GM18502 (cell line): ENCODE measurements at regions not wholly inside any gene's neighbourhood (a gene's known extent, or its start where the extent isn't known, plus 50 kb on each side); places are given as distances from the start of the nearest gene placed in this dataset.
A peak's percentile ranks its signal among the peaks of the same experiment; 100 is the strongest.

Source experiments
- ATAC-seq: cut with Tn5 transposase; IDR thresholded peaks from one replicate; pipeline ENCODE4 v1.9.1; 2021; ENCODE audit warnings: mild to moderate bottlenecking; ENCODE audit not compliant: unreplicated experiment, poor library complexity

GRCh38 chr7:84822941-84823510 is 363.8 kb downstream of the SEMA3D start:
- no peak for ATAC-seq

GRCh38 chr7:84821671-84822534 is 365.0 kb downstream of the SEMA3D start:
- no peak for ATAC-seq

DNA sequence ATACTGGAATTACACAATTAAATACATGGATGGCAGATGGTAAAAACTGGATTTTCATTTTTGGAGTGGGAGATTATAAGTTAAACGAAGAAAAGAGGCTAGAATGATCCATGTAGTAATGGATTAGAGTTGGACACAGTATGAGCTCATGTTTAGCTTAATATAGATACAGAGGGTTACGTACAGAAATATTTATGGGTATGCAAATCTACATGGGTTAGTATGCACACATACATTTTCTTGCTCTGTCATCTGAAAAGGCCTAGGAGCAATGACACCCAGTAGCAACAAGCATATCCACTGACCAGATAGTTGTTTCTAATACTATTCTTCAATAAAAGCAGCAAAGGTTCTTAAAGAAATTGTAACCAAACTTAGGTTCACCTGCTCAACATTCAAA is 366.4 kb downstream of the SEMA3D start:
- ATAC-seq: no peak

- ATAC-seq: no peak
Measured at GRCh38 chr7:84817016-84817415, 369.8 kb downstream of the SEMA3D start.

DNA sequence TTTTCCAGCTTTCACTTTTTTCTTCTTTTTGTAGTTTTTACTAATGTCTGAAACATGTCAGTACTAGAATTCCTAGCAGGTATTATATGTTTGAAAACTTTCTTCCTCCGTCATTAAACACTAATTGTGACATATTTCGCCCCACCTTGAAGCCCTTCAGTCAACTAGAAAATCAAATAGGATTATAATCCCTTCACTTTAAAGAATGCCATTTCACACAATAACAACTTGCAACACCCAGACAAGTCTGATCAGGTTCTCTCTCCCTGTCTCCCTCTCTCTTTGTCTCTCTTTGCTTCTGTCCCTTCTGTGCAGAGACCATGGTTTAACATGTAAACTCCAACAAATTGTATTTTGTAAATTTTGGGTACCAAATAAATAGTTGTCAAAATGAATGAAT is 373.5 kb downstream of the SEMA3D start:
- no peak for ATAC-seq

DNA sequence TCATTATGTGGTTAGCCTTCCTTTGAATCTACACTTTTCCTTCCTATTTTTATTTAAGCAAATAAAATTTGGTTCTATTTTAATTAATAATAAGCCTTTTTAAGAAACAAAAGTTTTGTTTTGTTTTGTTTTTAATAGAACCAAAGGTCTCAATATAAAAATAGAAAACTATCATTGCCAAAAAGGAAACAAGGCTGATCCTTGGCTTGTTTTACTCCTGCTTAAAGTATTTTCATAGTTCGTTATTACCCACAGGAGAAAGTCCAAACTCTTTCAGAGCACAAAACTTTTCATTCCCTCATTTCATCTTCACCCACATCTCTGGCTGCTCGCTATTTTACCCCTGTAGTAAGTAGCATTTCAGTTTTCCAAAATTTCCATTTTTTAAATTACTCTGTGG is 374.8 kb downstream of the SEMA3D start:
- ATAC-seq: no peak

DNA sequence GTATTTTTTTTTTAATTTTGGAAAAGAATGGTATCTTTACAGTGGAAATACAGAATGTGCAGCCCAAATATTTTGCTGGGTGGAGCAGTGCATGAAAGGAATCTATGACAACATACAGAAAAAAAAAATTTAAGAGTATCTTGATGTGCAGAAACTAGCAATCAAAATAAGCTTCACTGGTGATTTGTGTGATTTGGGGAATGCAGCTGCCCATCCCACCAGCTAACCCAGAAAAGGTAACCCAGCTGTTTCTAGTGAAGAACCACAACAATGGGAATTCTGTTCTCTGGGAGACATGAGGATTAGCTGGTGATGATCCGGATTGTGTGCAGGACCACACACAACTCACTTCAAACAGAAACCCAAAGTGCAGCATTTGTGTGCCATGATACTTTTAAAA is 375.5 kb downstream of the SEMA3D start:
- no peak for ATAC-seq

- no peak for ATAC-seq
Measured at GRCh38 chr7:84809877-84810276, 377.0 kb downstream of the SEMA3D start.

- ATAC-seq: no peak
Measured at GRCh38 chr7:84803979-84804378, 382.9 kb downstream of the SEMA3D start.

GRCh38 chr7:84801396-84801795 is 385.5 kb downstream of the SEMA3D start:
- ATAC-seq: no peak

DNA sequence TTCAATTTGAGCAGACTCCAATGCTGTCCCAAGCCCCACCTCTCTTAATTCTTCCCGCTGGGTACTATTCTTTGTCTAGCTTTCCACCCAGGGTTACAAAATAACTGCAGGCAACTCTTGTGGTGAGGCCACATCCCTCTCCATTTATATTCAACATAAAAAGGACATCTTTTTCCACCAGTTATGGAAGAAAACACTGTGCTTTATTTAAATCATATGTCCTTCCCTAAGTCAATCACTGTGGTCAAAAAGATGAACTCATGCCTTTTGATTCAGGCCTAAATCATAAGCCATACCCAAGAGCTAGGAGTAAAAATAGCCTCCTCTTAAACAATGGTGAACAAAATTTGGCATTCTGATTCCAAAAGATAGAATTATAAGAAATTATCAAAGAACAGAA is 386.0 kb downstream of the SEMA3D start:
- no peak for ATAC-seq

GRCh38 chr7:84799106-84799505 is 387.8 kb downstream of the SEMA3D start:
- no peak for ATAC-seq

DNA sequence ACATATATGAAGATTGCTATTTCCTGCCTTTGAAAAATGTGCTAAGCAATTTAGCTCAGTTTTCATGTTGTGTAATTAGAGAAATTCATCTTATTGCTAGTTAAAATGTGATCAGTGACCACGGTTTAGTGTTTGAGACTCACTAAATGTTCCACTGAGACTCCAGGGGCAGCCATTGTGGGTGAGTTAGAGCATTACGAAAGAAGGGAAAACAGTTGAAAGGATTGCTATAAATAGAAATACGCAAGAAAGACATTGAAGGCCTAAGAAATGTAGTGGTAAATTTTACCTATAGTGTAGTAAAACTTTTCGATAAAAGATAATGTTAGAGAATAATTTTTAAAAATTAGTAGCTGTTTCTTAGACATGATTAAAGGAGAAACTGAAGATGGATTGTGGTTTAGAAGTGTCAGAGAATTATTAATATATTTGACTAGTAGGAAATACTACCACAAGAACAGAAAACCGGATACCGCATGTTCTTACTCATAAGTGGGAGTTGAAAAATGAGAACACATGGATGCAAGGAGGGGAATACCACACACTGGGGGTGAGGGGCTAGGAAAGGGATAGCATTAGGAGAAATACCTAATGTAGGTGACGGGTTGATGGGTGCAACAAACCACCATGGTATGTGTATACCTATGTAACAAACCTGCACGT is 394.5 kb downstream of the SEMA3D start:
- ATAC-seq: peak; percentile 73

GRCh38 chr7:84790882-84791281 is 396.0 kb downstream of the SEMA3D start:
- ATAC-seq: no peak

DNA sequence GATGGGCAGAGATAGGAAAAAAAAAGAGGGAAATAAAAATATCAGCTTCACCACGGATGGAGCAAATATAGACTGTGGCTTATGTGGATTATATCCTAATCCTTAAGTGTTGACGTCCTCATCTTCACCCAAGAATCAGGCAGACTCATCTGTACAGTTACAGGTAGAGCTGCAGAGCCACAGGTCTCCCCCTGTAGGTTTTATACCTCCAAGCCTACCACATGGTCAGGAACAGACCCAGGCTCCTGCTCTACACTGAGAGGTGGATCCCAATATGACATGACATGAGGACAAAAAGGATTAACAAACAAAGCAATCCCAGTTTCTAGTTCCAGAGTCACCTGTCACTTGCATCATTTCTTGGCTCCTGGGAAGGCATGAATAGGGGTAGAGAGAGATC is 400.8 kb downstream of the SEMA3D start:
- no peak for ATAC-seq

DNA sequence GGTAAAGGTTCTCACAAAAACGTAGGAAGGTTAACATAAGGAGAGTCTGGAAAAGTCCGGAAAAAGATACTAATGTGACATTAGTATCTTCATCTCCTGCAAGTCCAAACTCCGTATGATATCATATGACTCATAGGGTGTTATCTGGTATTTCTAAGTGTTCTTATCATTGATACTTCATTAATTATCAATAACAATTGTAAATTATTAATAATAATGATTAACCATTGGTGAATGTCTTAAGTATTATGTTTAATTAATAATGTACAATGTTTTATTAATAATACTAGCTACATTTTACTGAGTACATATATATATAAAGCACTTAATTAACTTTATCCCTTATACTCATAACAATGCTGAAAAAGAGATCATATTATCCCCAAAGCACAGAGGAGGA is 402.4 kb downstream of the SEMA3D start:
- no peak for ATAC-seq

DNA sequence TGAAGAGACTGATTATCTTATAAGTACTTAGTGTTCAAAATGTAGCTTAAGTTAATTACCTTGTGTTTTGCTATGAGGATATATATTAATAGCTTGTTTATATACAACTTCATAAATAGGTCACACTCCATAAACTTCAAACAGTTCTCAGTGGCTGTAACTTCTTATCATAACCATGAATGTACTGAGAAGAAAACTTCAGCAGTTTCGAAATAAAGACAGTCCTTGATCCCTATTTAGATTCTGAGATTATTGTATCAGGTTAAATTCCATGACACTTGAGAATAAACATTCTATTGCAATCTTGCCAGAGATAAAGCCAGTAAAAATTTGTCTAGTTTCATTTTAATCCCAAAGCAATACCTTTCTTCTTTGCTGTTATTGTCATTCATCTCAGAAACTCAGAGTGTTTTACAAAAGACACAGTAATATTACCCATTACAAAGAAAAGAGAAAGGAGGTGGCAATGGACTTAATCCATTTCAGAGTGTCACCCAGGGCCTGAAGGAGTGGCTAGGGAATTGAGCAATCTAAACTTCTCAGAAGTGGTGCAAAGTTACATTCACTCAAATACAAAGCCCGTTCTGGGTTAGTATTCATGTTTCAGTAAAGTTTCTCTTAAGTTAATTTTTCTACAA is 403.6 kb downstream of the SEMA3D start:
- no peak for ATAC-seq

DNA sequence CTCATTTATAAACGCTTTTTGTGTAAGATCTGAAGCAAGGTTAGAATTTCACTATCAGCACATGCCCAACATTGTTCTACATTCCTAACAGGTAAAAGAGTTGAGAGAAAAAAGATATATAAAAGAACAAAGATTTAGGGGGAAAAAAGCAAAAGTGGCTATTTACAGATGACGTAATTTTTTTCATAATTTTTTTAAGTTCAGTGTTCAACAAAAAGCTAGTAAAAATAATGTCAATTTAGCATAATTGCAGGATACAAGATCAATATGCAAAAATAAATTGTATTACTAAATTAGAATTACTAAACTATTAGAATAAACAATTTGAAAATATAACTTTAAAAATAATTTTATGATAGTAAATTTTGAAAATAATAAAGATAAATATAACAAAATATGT is 405.0 kb downstream of the SEMA3D start:
- no peak for ATAC-seq

- no peak for ATAC-seq
Measured at GRCh38 chr7:84780158-84781124, 406.4 kb downstream of the SEMA3D start.

GRCh38 chr7:84757761-84758160 is 429.1 kb downstream of the SEMA3D start:
- no peak for ATAC-seq
